GM18867 (cell line): ENCODE measurements at regions not wholly inside any gene's neighbourhood (a gene's known extent, or its start where the extent isn't known, plus 50 kb on each side); places are given as distances from the start of the nearest gene placed in this dataset.
A peak's percentile ranks its signal among the peaks of the same experiment; 100 is the strongest.
"Not testable (repeated sequence)": the region's sequence is repeated elsewhere in the genome, so short reads cannot be mapped to it uniquely, and the experiment has no call there.

Source experiments
- ATAC-seq: cut with Tn5 transposase; IDR thresholded peaks from one replicate; pipeline ENCODE4 v1.9.1; 2021; ENCODE audit warnings: mild to moderate bottlenecking, moderate library complexity; ENCODE audit not compliant: unreplicated experiment

- ATAC-seq = no peak
These were observed 434.9 kb upstream of the GALNTL6 start for GRCh38 chr4:171378323-171378722.

GRCh38 chr4:171376724-171377123 is 436.5 kb upstream of the GALNTL6 start:
- ATAC-seq = no peak

- no peak for ATAC-seq
These were observed 459.7 kb upstream of the GALNTL6 start for GRCh38 chr4:171353535-171353934.

- ATAC-seq = no peak
These were observed 465.1 kb upstream of the GALNTL6 start for GRCh38 chr4:171348090-171348489.

- no peak for ATAC-seq
These were observed 470.6 kb upstream of the GALNTL6 start for GRCh38 chr4:171342646-171343045.

- ATAC-seq = no peak
These were observed 472.9 kb upstream of the GALNTL6 start for GRCh38 chr4:171340258-171340657.

DNA sequence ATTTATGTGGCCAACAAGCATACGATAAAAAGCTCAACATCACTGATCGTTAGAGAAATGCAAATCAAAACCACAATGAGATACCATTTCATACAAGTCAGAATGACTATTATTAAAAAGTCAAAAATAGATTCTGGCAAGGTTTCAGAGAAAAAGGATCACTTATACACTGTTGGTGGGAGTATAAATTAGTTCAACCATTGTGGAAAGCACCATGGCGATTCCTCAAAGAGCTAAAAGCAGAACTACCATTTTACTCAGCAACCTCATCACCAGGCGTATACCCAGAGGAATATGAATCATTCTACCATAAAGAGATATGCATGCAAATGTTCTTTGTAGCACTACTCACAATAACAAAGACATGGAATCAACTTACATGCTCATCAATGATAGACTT is 478.7 kb upstream of the GALNTL6 start:
- ATAC-seq = peak; percentile 50

- ATAC-seq = no peak
These were observed 504.5 kb upstream of the GALNTL6 start for GRCh38 chr4:171308661-171309060.

GRCh38 chr4:171298048-171298718 is 515.0 kb upstream of the GALNTL6 start:
- ATAC-seq = not testable (repeated sequence)

DNA sequence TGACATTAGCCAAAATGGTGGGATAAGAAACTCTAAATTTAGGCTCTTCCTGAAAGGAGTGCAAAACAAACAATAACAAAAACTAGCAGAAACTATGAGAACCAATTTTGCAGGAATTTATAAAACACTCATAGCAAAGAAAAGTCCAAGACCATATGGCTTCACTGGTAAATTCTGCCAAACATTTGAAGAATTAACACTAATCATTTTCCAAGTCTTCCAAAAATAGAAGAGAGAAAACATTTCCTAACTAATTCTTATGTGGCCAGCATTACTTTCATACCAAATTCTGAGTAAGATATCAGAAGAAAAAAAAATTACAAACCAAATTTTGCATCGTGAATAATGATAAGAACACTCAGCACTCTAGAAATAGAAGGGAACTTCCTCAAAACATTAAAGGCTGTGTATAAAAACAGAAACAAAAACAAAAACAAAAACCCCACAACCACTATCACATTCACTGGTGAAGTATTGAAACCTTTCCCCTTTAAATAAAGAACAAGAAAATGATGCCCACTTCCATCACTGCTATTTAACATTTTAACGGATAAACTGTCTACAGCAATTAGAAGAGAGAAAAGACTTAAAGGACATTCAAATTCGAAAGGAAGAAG is 524.3 kb upstream of the GALNTL6 start:
- peak; percentile 73 for ATAC-seq

DNA sequence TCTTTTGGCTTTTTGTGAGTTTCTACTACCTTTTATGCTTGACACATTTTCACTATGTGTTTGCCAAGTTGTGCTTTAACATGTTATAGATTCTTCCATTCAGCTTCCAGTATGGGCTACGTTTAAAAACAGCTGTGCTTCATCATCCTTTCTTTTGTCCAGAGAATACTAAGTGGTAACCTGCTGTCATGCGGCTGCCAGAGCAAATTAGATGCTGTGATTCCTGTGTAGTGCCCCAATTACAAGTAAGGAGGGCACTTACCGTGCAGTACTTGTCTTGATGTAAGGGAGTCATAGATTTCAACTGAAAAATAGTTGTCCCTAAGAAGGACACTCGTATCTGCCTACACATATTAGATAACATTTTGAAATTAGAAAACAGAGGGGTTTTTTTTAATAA is 531.8 kb upstream of the GALNTL6 start:
- no peak for ATAC-seq

GRCh38 chr4:171279131-171279530 is 534.1 kb upstream of the GALNTL6 start:
- peak; percentile 51 for ATAC-seq

DNA sequence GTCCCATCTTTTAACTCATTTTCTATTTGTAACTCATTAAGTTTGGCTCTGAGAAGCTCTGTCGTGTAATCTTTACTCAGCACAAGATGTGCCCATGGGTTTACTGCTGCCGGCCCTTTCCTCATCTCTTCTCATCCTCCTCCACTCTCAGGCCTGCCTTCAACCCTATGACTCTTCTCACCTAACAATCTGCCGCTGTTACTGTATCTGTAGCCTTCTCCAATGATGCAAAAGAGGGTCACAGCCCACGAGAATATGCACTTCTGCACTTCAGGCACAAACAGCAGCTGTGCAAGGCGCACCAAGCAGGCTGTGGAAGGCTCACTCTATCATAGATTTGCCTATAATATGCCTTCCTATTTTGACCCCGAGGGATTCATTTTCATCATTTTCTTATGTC is 546.5 kb upstream of the GALNTL6 start:
- ATAC-seq = no peak

GRCh38 chr4:171265190-171265818 is 547.9 kb upstream of the GALNTL6 start:
- ATAC-seq = no peak

GRCh38 chr4:171256223-171256622 is 557.0 kb upstream of the GALNTL6 start:
- ATAC-seq = no peak

GRCh38 chr4:171246948-171247347 is 566.3 kb upstream of the GALNTL6 start:
- ATAC-seq = no peak

GRCh38 chr4:171242831-171243230 is 570.4 kb upstream of the GALNTL6 start:
- ATAC-seq = no peak

DNA sequence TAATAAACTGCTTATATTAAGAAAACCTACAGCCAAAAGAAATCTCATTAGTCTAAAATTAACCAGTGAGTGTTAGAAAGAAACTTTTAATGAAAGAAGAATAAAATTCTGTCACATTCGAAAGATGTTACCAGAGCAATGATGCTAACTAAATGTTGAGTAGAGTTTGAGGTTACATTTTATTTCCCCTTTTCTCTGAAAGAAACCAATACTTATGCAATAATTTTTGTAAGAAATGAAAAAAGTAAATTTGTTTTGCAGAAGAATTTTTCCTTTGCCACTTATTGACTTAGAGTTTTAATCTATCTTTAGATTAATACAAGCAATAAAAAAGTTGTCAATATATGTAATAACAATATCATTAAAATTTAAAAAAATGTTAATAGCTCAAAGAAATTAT is 574.0 kb upstream of the GALNTL6 start:
- ATAC-seq = no peak

- no peak for ATAC-seq
These were observed 577.7 kb upstream of the GALNTL6 start for GRCh38 chr4:171235521-171235920.

DNA sequence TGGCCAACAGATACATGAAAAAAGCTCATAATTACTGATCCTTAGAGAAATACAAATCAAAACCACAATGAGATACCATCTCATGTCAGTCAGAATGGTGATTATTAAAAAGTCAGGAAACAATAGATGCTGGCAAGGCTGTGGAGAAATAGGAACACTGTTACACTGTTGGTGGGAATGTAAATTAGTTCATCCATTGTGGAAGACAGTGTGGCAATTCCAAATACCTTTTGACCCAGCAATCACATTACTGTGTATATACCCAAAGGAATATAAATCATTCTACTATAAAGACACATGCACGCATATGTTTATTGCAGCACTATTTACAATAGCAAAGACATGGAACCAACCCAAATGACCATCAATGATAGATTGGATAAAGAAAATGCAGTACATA is 583.9 kb upstream of the GALNTL6 start:
- not testable (repeated sequence) for ATAC-seq

GRCh38 chr4:171221181-171221580 is 592.0 kb upstream of the GALNTL6 start:
- no peak for ATAC-seq

DNA sequence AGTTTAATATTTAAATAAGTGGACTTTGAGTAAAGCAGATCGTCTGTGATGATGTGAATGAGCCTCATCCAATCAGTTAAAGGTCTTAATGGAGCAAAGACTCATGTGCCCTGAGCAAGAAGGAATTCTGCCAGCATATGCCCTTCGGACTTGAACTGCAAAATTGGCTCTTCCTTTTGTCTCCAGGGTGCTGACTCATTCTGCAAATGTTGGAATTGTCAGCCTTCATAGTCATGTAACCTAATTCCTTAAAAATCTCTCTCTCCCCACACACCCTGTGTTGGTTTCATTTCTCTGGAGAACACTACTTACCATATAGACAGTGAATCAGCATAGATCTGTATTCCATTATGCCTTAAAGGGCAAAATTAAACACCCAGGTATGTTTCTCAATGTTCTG is 609.8 kb upstream of the GALNTL6 start:
- ATAC-seq = no peak
